ENCODE measurements at regions not wholly inside any gene's neighbourhood (a gene's known extent, or its start where the extent isn't known, plus 50 kb on each side); places are given as distances from the start of the nearest gene placed in this dataset.

DNA sequence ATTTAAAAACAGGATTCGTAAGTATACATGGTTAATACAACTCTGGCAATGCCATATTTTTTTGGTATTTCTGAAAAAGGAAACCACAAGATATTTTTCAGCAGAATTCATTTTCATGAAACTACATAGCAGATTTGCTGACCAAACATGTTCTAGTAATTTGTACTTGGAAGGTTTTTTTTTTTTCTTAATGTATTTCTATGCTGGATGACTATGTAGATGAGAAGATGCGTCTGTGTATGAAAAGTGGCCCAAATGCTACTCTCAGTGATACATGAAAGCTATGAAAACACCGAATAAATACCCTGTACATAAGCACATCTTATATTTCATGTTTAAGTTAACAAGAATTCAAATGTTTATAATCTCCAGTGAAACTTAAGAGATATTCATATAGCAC is 400.9 kb upstream of the CYLC2 start:
- in situ Hi-C loops (cut with MboI; ENCODE audit: low pct_unique_long_range_greater_than_20kb, low sequenced_read_pairs, unreplicated experiment), result no loop called here
- no peak for DNase-seq (ENCODE audit: low spot score)
- TF ChIP-seq, protein P1, sequence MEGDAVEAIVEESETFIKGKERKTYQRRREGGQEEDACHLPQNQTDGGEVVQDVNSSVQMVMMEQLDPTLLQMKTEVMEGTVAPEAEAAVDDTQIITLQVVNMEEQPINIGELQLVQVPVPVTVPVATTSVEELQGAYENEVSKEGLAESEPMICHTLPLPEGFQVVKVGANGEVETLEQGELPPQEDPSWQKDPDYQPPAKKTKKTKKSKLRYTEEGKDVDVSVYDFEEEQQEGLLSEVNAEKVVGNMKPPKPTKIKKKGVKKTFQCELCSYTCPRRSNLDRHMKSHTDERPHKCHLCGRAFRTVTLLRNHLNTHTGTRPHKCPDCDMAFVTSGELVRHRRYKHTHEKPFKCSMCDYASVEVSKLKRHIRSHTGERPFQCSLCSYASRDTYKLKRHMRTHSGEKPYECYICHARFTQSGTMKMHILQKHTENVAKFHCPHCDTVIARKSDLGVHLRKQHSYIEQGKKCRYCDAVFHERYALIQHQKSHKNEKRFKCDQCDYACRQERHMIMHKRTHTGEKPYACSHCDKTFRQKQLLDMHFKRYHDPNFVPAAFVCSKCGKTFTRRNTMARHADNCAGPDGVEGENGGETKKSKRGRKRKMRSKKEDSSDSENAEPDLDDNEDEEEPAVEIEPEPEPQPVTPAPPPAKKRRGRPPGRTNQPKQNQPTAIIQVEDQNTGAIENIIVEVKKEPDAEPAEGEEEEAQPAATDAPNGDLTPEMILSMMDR (IDR thresholded peaks at IDR 0.05; ENCODE audit: extremely low read depth, insufficient read depth, missing control alignments), result no peak

DNA sequence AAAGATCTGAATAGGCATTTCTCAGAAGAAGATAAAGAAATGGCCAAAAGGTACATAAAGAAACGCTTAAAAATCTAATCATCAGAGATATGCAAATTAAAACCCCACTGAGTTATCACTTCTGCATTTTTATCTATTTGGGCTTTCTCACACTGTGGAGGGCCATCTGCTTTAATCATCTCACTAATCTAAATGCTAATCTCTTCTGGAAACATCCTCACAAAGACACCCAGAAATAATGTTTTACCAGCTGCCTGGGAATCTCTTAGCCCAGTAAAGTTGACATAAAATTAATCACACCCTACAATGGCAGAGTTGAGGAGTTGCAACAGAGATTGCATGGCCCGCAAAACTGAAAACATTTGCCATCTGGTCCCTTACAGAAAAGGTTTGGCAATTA is 407.9 kb upstream of the CYLC2 start:
- in situ Hi-C loops (cut with MboI; ENCODE audit: low pct_unique_long_range_greater_than_20kb, low sequenced_read_pairs, unreplicated experiment), result no loop called here
- TF ChIP-seq, protein P1 (IDR thresholded peaks at IDR 0.05; ENCODE audit: extremely low read depth, insufficient read depth, missing control alignments), result no peak
- no peak for DNase-seq (ENCODE audit: low spot score)

DNA sequence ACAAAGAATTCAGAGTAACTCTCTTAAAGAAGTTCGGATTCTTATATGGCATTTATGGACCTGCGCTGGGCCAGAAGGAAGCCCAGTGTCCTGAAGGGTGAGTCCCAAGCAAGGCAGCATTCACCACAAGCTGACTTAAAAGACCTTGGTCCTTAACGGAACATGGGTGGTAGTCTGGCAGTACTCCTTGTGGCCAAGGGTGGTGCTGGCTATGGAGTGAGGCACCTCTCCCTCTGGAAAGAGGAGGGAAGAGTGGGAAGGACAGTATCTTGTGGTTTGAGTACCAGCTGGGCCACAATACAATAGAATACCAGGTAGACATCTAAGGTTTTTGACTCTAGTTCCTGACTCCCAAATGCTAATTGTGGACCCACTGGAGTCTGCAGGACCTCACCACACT is 425.7 kb upstream of the CYLC2 start:
- no peak for DNase-seq (ENCODE audit: low spot score)
- TF ChIP-seq, protein P1 (IDR thresholded peaks at IDR 0.05; ENCODE audit: extremely low read depth, insufficient read depth, missing control alignments), result no peak
- in situ Hi-C loops (cut with MboI; ENCODE audit: low pct_unique_long_range_greater_than_20kb, low sequenced_read_pairs, unreplicated experiment), result no loop called here

- TF ChIP-seq, protein P1 (IDR thresholded peaks at IDR 0.05; ENCODE audit: extremely low read depth, insufficient read depth, missing control alignments), result no peak
- no peak for DNase-seq (ENCODE audit: low spot score)
- in situ Hi-C loops (cut with MboI; ENCODE audit: low pct_unique_long_range_greater_than_20kb, low sequenced_read_pairs, unreplicated experiment), result no loop called here
Measured at GRCh38 chr9:102551346-102551745, 443.8 kb upstream of the CYLC2 start.

- DNase-seq (ENCODE audit: low spot score), result no peak
- TF ChIP-seq, protein P1 (IDR thresholded peaks at IDR 0.05; ENCODE audit: extremely low read depth, insufficient read depth, missing control alignments), result no peak
- in situ Hi-C loops (cut with MboI; ENCODE audit: low pct_unique_long_range_greater_than_20kb, low sequenced_read_pairs, unreplicated experiment), result no loop called here
Measured at GRCh38 chr9:102550886-102551285, 444.2 kb upstream of the CYLC2 start.

- TF ChIP-seq, protein P1 (IDR thresholded peaks at IDR 0.05; ENCODE audit: extremely low read depth, insufficient read depth, missing control alignments), result no peak
- in situ Hi-C loops (cut with MboI; ENCODE audit: low pct_unique_long_range_greater_than_20kb, low sequenced_read_pairs, unreplicated experiment), result no loop called here
- DNase-seq (ENCODE audit: low spot score), result no peak
Measured at GRCh38 chr9:102550266-102550665, 444.9 kb upstream of the CYLC2 start.

DNA sequence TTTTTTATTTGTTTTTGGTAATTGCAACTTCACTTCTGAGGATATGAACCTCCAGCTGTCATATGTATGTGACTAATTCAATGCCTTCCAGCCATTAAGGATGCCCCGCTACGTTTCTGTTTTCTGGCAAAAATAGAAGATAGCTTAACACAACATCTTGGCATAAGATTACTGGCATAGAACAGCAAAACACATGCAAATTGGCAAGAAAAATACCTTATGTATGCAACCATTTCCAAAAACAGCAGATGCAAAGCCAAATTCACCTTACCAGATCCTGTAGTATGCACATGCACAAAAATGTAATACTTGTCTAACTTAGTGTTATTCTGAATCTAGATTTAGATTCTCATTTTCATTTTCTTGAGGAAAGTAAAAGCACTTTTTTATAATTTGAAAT is 461.1 kb upstream of the CYLC2 start:
- DNase-seq (ENCODE audit: low spot score), result no peak
- TF ChIP-seq, protein P1 (IDR thresholded peaks at IDR 0.05; ENCODE audit: extremely low read depth, insufficient read depth, missing control alignments), result no peak
- in situ Hi-C loops (cut with MboI; ENCODE audit: low pct_unique_long_range_greater_than_20kb, low sequenced_read_pairs, unreplicated experiment), result no loop called here

Data from GM13977 (cell line).